ENCODE measurements at regions not wholly inside any gene's neighbourhood (a gene's known extent, or its start where the extent isn't known, plus 50 kb on each side); places are given as distances from the start of the nearest gene placed in this dataset.
A peak's percentile ranks its signal among the peaks of the same experiment; 100 is the strongest.

DNA sequence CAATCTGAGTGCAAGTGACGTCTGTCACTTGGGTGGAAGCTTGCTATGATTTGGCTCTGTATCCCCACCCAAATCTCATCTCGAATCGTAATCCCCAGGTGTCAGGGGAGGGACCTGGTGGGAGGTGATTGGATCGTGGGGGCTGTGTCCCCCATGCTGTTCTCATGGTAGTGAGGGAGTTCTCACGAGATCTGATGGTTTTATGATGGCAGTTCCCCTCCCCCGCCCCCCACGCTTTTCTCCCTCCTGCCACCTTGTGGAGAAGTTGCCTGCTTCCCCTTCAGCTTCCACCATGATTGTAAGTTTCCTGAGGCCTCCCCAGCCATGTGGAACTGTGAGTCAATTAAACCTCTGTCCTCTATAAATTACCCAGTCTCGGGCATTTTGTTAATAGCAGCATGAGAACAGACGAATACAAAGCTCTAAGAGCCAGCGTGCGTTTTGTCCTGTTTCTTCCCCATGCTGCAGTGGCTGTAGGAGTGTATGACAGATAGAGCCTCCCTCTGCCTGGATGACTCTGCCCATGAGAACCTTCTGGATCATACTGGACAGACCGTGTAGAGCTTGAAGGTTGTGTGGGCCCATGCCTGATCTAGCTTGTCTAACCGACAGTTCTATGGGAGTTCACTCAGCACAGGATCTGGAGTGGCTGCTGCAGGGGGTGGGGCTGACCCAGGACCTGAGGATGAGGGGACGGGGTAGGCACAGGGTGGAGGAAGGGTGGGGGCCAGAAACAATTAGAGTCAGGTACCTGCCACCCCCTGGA is 139.7 kb upstream of the ERRFI1 start (continued):
- TF ChIP-seq E2F6 (IDR thresholded peaks at IDR 0.05) (no peak), BACH1 (IDR thresholded peaks at IDR 0.05; ENCODE audit: low read length) (no peak), RXRA (IDR thresholded peaks at IDR 0.05; ENCODE audit: insufficient read depth, low read depth, low read length) (no peak), SP1 (IDR thresholded peaks at IDR 0.05; ENCODE audit: low read depth, low read length) (no peak), KDM4A (IDR thresholded peaks at IDR 0.05; ENCODE audit: low read depth, low read length, severe bottlenecking) (no peak), RFX5 (IDR thresholded peaks at IDR 0.05; ENCODE audit: borderline replicate concordance, low read depth, low read length) (no peak), SP4 (IDR thresholded peaks at IDR 0.05; ENCODE audit: low read length) (no peak), CTBP2 (IDR thresholded peaks at IDR 0.05; ENCODE audit: borderline replicate concordance, insufficient read depth, insufficient read length, low read length) (no peak), CTCF (IDR thresholded peaks at IDR 0.05; ENCODE audit: control extremely low read depth in 1 of 3, insufficient read depth in 1 of 3, low read depth in 1 of 3, low read length in 3 of 3) (peak; percentile 44 to 55 (median 46)), CHD1 (IDR thresholded peaks at IDR 0.05; ENCODE audit: low read depth, low read length) (no peak), CEBPB (IDR thresholded peaks at IDR 0.05; ENCODE audit: low read depth, low read length) (no peak), CHD2 (IDR thresholded peaks at IDR 0.05; ENCODE audit: low read length) (peak; percentile 60), EP300 (IDR thresholded peaks at IDR 0.05; ENCODE audit: borderline replicate concordance in 1 of 2, low read depth in 2 of 2, low read length in 2 of 2) (no peak), HDAC6 (IDR thresholded peaks at IDR 0.05; ENCODE audit: low read depth, low read length) (no peak), CBX5 (IDR thresholded peaks at IDR 0.05; ENCODE audit: low read depth, low read length) (no peak), EGR1 (IDR thresholded peaks at IDR 0.05; ENCODE audit: borderline replicate concordance, low read depth, low read length) (no peak)

All from H1 (cell line).